ENCODE measurements at regions not wholly inside any gene's neighbourhood (a gene's known extent, or its start where the extent isn't known, plus 50 kb on each side); places are given as distances from the start of the nearest gene placed in this dataset.

DNA sequence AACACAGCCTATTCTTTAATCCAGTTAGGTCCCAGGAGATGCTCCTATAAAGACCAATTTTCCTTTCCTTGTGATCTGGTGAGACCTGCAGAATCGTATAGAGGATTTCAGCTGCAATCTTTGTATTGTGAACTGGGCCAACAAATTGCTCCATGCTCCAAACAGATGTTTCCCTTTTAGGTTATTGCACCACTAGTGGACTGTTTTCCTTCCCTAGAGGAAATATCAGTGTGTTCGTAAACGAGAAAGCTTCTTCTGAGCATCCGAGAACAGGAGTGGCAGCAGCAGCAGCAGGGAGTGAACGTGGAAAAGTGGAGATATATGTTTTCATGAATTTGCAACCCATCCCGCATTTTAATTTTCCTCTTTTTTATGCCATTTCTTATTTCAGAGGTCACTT is 344.1 kb upstream of the PDE3A start:
- no peaks in the 10 kb centered on the region for H3K4me1 Mint-ChIP-seq (ENCODE audit: low read depth)
- no peaks in the 10 kb centered on the region for H3K36me3 Mint-ChIP-seq (ENCODE audit: low read depth)

DNA sequence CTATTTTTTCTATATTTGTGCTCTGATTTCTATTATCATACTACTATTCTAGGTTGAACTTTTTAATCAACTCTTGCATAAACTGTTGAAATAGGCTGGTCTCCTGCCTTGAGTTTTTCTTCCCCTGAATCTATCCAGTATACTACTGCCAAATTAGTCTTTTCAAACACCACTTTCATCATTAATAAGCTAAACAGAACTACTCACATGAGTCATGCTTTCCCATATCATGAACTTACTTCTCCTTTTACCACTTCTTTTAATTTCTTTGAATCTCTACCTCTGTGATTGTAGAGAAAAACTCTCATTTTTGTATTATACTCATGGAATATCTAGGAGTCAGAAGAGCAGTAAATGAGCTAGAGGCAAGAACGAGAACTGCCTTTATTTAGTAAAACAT is 340.3 kb upstream of the PDE3A start:
- no peaks in the 10 kb centered on the region for H3K4me1 Mint-ChIP-seq (ENCODE audit: low read depth)
- H3K4me3 Mint-ChIP-seq: no peak overlapping the region
- no peaks in the 10 kb centered on the region for H3K9me3 Mint-ChIP-seq
- no peak overlapping the region for H3K27ac Mint-ChIP-seq
- H3K27me3 Mint-ChIP-seq: no peaks in the 10 kb centered on the region
- no peaks in the 10 kb centered on the region for H3K36me3 Mint-ChIP-seq (ENCODE audit: low read depth)

More for the DNA sequence above, 344.1 kb upstream of the PDE3A start:
- no peaks in the 10 kb centered on the region for H3K9me3 Mint-ChIP-seq
- no peak overlapping the region for H3K4me3 Mint-ChIP-seq
- no peak overlapping the region for H3K27ac Mint-ChIP-seq
- no peaks in the 10 kb centered on the region for H3K27me3 Mint-ChIP-seq

DNA sequence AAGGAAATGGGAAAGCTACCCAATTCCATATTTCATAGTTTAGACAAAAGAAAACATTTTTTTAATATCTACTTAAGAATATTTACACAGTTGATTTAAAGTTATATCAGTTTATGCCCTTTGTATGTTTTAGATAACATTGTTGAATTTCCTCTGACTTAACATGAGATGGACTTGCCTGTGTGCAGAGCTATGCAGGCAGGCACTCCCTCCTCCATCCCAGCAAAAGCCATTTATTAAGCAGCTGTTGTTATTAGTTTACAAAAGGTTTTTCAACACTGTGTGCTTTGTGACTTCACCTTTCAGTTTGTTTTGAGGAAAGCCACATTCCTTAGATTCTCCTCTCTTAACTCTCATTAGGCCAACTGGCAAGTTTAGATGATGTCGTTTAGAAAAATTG is 337.5 kb upstream of the PDE3A start:
- Mint-ChIP-seq H3K4me1 (ENCODE audit: low read depth) (no peaks in the 10 kb centered on the region), H3K4me3 (no peak overlapping the region), H3K9me3 (no peaks in the 10 kb centered on the region)

DNA sequence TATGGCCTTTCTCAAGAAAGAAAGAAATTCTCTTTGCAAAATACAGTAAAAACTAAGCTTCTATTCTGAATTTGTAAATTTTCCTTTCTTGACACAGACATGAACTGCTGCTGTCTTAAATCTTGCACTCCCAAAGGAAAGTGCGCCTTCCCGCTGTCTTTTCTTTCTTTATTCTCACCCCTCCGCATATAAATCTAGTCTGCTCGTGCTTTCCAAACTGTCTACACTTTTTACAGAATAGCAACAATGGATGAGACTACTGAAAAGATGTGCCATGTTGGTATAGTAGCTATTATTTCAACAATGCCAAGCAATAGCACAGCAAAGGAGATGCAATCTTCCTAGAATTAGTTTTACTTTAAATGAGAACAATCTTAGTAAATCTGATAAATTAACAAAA is 328.8 kb upstream of the PDE3A start:
- Mint-ChIP-seq H3K4me3 (no peak overlapping the region), H3K27me3 (no peaks in the 10 kb centered on the region), H3K36me3 (ENCODE audit: low read depth) (no peaks in the 10 kb centered on the region), H3K27ac (no peak overlapping the region), H3K4me1 (ENCODE audit: low read depth) (no peaks in the 10 kb centered on the region), H3K9me3 (no peaks in the 10 kb centered on the region)

More for the DNA sequence above, 337.5 kb upstream of the PDE3A start:
- H3K27me3 Mint-ChIP-seq: no peaks in the 10 kb centered on the region
- H3K36me3 Mint-ChIP-seq (ENCODE audit: low read depth): no peaks in the 10 kb centered on the region
- no peak overlapping the region for H3K27ac Mint-ChIP-seq

DNA sequence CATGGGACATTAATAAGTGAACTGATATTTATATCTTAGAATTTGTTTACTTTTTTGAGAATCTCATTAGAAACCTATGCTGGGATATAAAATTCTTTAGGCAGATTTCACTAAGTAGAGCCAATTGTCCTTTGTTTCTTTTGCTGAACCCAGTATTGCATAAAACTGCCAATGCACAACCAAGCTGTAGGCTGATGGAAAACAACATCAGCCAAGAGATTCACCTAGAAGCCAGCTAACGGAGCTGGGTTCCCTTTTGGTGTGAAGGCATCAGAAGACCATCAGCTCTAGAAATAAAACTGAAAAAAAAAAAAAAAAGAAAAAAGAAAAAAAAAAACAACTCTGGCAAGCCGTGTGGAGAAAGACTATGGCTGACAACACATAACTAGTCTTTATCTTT is 328.2 kb upstream of the PDE3A start:
- H3K27ac Mint-ChIP-seq: no peak overlapping the region
- H3K36me3 Mint-ChIP-seq (ENCODE audit: low read depth): no peaks in the 10 kb centered on the region
- no peaks in the 10 kb centered on the region for H3K9me3 Mint-ChIP-seq

DNA sequence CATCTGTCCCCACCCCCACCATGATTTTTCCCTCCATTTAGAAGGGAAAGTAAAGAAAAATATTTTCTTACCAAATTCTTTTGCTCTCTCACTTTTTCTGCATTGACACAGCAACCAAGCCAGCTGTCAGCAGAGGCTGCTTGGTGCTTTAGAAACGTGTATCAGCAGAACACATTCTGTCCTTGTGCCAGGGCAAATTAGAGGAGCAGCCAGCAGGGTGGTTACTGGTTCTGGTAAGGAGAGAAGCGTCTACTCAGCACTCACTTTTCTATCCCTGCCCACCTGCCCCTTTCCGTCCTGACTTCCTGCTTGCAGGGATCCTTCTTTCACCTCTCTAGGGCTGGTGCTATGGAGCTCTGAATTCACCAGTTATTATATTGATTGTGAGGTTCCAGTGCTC is 327.5 kb upstream of the PDE3A start:
- H3K4me1 Mint-ChIP-seq (ENCODE audit: low read depth): no peaks in the 10 kb centered on the region
- no peaks in the 10 kb centered on the region for H3K36me3 Mint-ChIP-seq (ENCODE audit: low read depth)
- no peaks in the 10 kb centered on the region for H3K9me3 Mint-ChIP-seq
- no peaks in the 10 kb centered on the region for H3K27me3 Mint-ChIP-seq
- no peak overlapping the region for H3K4me3 Mint-ChIP-seq
- H3K27ac Mint-ChIP-seq: no peak overlapping the region

More for the DNA sequence above, 328.2 kb upstream of the PDE3A start:
- H3K4me3 Mint-ChIP-seq: no peak overlapping the region
- no peaks in the 10 kb centered on the region for H3K27me3 Mint-ChIP-seq
- H3K4me1 Mint-ChIP-seq (ENCODE audit: low read depth): no peaks in the 10 kb centered on the region

DNA sequence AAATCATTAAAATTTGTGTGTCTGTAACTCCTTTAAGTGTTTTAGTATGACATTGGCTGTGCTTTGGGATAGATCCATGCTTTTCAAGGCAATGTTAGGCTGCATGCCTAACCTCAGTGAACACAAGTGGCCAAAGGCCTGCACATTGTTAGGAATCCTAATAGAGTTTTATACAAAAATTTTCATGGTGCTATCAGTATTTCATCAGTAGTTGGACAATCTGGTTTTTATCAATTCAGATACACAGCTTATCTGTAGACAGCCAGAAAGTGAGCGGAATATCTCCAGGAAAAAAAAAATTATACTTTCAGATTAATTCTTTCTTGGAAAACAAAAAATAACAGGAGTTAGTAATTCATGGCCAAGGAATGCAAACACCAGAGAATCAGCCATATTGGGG is 324.0 kb upstream of the PDE3A start:
- Mint-ChIP-seq H3K27ac (no peak overlapping the region), H3K4me3 (no peak overlapping the region), H3K9me3 (no peaks in the 10 kb centered on the region), H3K27me3 (no peaks in the 10 kb centered on the region), H3K4me1 (ENCODE audit: low read depth) (no peaks in the 10 kb centered on the region), H3K36me3 (ENCODE audit: low read depth) (no peaks in the 10 kb centered on the region)

DNA sequence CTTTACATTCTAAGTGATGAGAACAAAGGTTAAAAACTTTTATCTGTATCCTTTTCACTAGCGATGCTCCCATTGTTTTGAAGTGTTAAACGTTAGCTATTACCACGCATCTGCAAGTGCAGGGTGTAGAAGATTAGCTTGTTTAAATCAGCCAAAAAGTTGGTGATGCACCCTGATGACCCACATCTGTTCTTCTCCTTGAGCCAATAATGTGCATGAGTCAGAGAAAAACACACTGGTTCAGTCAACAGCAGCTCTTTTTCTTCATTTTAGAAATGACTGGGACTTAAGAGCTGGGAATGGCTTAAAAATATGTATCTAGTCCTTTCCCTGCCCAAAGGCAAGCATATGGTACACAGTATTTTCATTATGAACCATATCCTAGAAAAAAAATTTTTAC is 323.5 kb upstream of the PDE3A start:
- H3K9me3 Mint-ChIP-seq: no peaks in the 10 kb centered on the region
- no peaks in the 10 kb centered on the region for H3K4me1 Mint-ChIP-seq (ENCODE audit: low read depth)
- no peaks in the 10 kb centered on the region for H3K36me3 Mint-ChIP-seq (ENCODE audit: low read depth)
- H3K27me3 Mint-ChIP-seq: no peaks in the 10 kb centered on the region
- no peak overlapping the region for H3K4me3 Mint-ChIP-seq
- no peak overlapping the region for H3K27ac Mint-ChIP-seq

DNA sequence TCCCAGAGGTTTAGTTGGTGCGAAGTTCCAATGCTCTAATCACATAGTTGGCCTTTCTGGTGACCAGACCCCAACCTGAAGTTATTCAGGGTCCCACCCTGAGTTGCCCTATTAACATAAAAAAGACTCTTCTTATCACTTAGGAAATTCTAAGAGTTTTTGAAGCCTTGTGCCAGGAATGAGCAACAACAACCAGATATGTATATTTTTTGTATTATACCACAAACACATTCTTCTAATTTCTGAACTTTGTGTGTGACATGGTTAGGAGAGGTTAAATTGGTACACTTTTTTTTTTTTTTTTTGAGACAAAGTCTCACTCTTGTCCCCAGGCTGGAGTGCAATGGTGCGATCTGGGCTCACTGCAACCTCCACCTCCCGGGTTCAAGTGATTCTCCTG is 320.4 kb upstream of the PDE3A start:
- Mint-ChIP-seq H3K27me3 (no peaks in the 10 kb centered on the region), H3K36me3 (ENCODE audit: low read depth) (no peaks in the 10 kb centered on the region), H3K27ac (no peak overlapping the region), H3K4me1 (ENCODE audit: low read depth) (no peaks in the 10 kb centered on the region), H3K4me3 (no peak overlapping the region), H3K9me3 (no peaks in the 10 kb centered on the region)

DNA sequence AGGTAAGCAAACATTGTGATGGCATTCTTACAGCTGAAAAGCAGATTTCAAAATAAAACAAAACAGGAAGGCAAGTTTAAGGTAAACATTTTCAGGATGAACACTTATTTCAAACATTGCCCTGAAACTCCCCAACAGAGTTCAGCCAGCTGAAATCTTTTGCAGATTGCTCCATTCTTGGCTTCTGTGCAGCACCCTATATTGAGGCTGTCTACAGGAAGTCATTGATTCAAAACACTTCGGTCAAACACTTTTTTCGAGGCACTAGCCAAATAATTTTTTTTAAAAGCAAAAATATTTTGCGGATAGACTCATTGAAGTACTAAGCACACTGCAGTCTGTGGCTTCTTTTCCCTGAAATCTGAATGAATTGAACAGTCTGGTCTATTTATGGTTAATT is 318.1 kb upstream of the PDE3A start:
- peaks cover 3% of the 10 kb centered on the region for H3K9me3 Mint-ChIP-seq
- no peaks in the 10 kb centered on the region for H3K36me3 Mint-ChIP-seq (ENCODE audit: low read depth)
- H3K27me3 Mint-ChIP-seq: no peaks in the 10 kb centered on the region
- no peak overlapping the region for H3K27ac Mint-ChIP-seq
- H3K4me3 Mint-ChIP-seq: no peak overlapping the region
- no peaks in the 10 kb centered on the region for H3K4me1 Mint-ChIP-seq (ENCODE audit: low read depth)

DNA sequence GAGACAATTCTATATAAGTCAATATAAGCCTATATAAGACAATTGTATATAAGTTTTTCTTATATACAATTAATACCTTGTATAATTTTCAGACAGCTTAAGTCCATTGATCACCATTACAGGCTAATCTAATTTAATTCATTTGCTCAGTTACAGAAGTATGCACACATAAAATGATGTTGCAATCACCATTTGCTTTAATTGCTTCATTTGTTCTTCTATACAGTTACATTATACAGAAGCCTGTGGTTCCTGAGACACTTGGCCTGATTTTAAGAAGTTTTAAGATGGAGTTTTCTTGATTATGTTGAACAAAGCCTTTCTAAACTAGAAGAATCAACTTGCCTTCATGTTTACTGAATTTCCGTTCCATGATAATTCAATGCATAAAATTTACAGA is 314.6 kb upstream of the PDE3A start:
- Mint-ChIP-seq H3K4me3 (no peak overlapping the region), H3K36me3 (ENCODE audit: low read depth) (no peaks in the 10 kb centered on the region), H3K4me1 (ENCODE audit: low read depth) (no peaks in the 10 kb centered on the region), H3K27ac (no peak overlapping the region), H3K27me3 (no peaks in the 10 kb centered on the region), H3K9me3 (peaks cover 3% of the 10 kb centered on the region)

DNA sequence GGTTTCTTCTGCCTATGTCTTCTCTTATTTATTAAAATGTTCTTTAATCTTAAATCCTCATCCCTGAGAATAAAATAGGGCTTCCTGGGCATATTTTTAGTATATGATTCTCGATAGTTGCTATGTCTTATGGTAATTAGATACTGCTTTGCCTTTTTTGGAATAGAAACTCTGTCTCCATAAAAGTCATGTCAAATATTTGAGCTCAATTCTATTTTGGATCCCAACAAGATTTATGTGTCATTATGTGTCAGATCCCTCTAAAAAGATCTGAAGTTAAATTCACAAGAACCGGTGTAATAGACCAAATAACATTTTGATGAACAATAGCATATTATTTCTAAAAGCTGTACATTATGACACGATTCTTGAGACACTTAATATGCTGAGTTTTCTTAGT is 312.5 kb upstream of the PDE3A start:
- Mint-ChIP-seq H3K4me3 (no peak overlapping the region), H3K27me3 (no peaks in the 10 kb centered on the region), H3K27ac (no peak overlapping the region), H3K9me3 (peaks cover 7% of the 10 kb centered on the region), H3K36me3 (ENCODE audit: low read depth) (no peaks in the 10 kb centered on the region), H3K4me1 (ENCODE audit: low read depth) (no peaks in the 10 kb centered on the region)

DNA sequence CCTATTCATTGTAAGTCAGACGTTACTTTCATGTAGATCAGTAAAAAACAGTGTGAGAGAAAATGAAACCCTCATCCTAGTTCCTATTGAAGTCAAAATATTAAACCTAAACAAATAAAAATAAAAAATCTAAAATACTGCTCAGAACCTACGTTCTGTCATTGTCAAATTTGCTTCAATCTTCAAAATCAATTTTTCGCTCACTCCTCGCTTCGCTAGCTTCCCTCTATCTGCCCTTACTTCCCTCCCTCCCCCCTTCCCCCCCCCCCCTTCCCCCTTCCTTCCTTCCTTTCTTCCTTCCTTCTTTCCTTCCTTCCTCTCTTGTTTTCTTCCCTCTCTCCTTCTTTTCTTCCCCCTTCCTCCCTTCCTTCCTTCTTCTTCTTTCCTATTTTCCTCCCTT is 310.9 kb upstream of the PDE3A start:
- Mint-ChIP-seq H3K4me3 (no peak overlapping the region), H3K9me3 (peaks cover 7% of the 10 kb centered on the region), H3K27ac (no peak overlapping the region), H3K36me3 (ENCODE audit: low read depth) (no peaks in the 10 kb centered on the region), H3K4me1 (ENCODE audit: low read depth) (no peaks in the 10 kb centered on the region), H3K27me3 (no peaks in the 10 kb centered on the region)

DNA sequence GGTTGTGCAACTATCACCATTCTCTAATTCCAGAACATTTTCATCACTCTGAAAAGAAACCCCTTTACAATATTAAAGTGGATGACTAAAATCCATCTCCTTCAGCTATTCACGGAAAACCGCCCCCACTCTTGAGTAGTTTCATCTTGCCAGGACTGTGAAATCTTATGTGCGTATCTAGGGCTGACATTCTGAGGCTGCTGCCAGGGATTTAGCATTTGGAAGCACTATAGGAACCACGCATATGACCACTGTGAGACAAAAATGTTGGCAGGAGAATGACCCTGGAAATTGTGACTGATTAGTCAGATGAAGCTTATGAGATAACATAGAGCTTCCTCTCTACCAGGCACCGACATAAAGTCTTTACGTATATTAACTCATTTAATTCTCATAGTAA is 305.2 kb upstream of the PDE3A start:
- Mint-ChIP-seq H3K27me3 (no peaks in the 10 kb centered on the region), H3K27ac (no peak overlapping the region), H3K36me3 (ENCODE audit: low read depth) (no peaks in the 10 kb centered on the region)

DNA sequence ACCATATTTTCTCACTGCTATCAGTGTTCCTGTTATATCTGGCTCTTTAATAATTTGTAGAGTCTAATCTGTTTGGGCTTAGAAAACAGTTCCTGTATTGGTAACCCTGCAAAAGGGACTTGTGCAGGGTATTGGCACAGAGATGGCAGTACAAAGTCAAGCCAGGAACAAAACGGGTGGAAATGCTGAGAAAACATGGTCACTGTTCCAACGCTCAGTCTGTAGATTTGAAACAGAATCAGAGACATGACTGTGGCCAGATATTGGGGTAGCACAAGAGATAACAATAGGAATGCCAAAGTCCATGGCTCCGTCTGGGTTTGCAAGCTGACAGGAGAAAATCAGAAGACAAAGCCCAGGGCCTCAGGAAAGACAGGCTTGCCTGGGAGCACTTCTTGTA is 290.7 kb upstream of the PDE3A start:
- Mint-ChIP-seq H3K9me3 (peaks cover 4% of the 10 kb centered on the region), H3K36me3 (ENCODE audit: low read depth) (no peaks in the 10 kb centered on the region), H3K27ac (no peak overlapping the region), H3K27me3 (no peaks in the 10 kb centered on the region), H3K4me3 (no peak overlapping the region), H3K4me1 (ENCODE audit: low read depth) (no peaks in the 10 kb centered on the region)

More for the DNA sequence above, 305.2 kb upstream of the PDE3A start:
- Mint-ChIP-seq H3K4me3 (no peak overlapping the region), H3K4me1 (ENCODE audit: low read depth) (no peaks in the 10 kb centered on the region), H3K9me3 (peaks cover 14% of the 10 kb centered on the region)

DNA sequence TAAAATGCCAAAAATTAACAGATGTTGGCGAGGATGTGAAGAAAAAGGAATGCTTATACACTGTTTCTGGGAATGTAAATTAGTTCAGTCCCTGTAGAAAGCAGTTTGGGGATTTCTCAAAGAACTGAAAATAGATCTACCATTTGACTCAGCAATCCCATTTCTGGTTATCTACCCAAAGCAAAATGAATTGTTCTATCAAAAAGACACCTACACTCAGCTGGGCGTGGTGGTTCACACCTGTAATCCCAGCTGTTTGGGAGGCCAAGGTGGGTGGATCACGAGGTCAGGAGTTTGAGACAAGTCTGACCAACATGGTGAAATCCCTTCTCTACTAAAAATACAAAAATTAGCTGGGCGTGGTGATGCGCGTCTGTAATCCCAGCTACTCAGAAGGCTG is 279.3 kb upstream of the PDE3A start:
- Mint-ChIP-seq H3K9me3 (no peaks in the 10 kb centered on the region), H3K27me3 (peaks cover 3% of the 10 kb centered on the region), H3K4me1 (ENCODE audit: low read depth) (no peaks in the 10 kb centered on the region)

More for the DNA sequence above, 279.3 kb upstream of the PDE3A start:
- H3K4me3 Mint-ChIP-seq: no peak overlapping the region
- H3K27ac Mint-ChIP-seq: no peak overlapping the region
- no peaks in the 10 kb centered on the region for H3K36me3 Mint-ChIP-seq (ENCODE audit: low read depth)

Data from stimulated activated naive CD8-positive, alpha-beta T cell treated with anti-CD3 and anti-CD28 coated beads, Interleukin-15, Interleukin-2, amounts not matched to agents 100 ng/mL and 50 ng/mL, for 24 hours (primary cell).